ENCODE measurements at regions not wholly inside any gene's neighbourhood (a gene's known extent, or its start where the extent isn't known, plus 50 kb on each side); places are given as distances from the start of the nearest gene placed in this dataset.

- Histone ChIP-seq H4K20me1 (ENCODE audit: insufficient read depth) (no peaks in the 10 kb centered on the region), H3K4me3 (ENCODE audit: low read length) (no peak overlapping the region), H3F3A (ENCODE audit: insufficient read depth, low read length, poor library complexity, severe bottlenecking) (no peaks in the 10 kb centered on the region), H3K9me2 (ENCODE audit: insufficient read depth, low read length) (no peaks in the 10 kb centered on the region), H3K27ac (ENCODE audit: low read length) (no peak overlapping the region), H3K36me3 (ENCODE audit: insufficient read depth, low read length) (no peaks in the 10 kb centered on the region), H3K4me2 (ENCODE audit: low read length) (no peak overlapping the region), H3K27me3 (ENCODE audit: insufficient read depth, low read depth, low read length) (no peaks in the 10 kb centered on the region), H3K9me3 (ENCODE audit: low read length) (no peaks in the 10 kb centered on the region), H2AFZ (ENCODE audit: low read depth, low read length) (no peak overlapping the region), H3K79me2 (replicated peaks; ENCODE audit: insufficient read depth, low read length) (no peaks in the 10 kb centered on the region), H3K9ac (ENCODE audit: low read length) (no peak overlapping the region)
- TF ChIP-seq CTCF (IDR thresholded peaks at IDR 0.05; ENCODE audit: poor library complexity, severe bottlenecking) (no peak), POLR2AphosphoS5 (IDR thresholded peaks at IDR 0.05) (no peak)
These were observed 123.8 kb upstream of the AKIRIN2 start for GRCh38 chr6:87825821-87826221.

- no peaks in the 10 kb centered on the region for H4K20me1 ChIP-seq (ENCODE audit: insufficient read depth)
- no peaks in the 10 kb centered on the region for H3K36me3 ChIP-seq (ENCODE audit: insufficient read depth, low read length)
- no peaks in the 10 kb centered on the region for H3K9me3 ChIP-seq (ENCODE audit: low read length)
- H3K27me3 ChIP-seq (ENCODE audit: insufficient read depth, low read depth, low read length), result no peaks in the 10 kb centered on the region
- H3K27ac ChIP-seq (ENCODE audit: low read length), result no peak overlapping the region
- no peaks in the 10 kb centered on the region for H3F3A ChIP-seq (ENCODE audit: insufficient read depth, low read length, poor library complexity, severe bottlenecking)
- no peak overlapping the region for H3K9ac ChIP-seq (ENCODE audit: low read length)
- H3K79me2 ChIP-seq (replicated peaks; ENCODE audit: insufficient read depth, low read length), result no peaks in the 10 kb centered on the region
- TF ChIP-seq MXI1 (conservative IDR thresholded peaks at IDR 0.05; ENCODE audit: poor library complexity, severe bottlenecking) (no peak), CTCF (IDR thresholded peaks at IDR 0.05; ENCODE audit: poor library complexity, severe bottlenecking) (no peak), TAF1 (IDR thresholded peaks at IDR 0.05; ENCODE audit: low read depth) (no peak), EP300 (conservative IDR thresholded peaks at IDR 0.05; ENCODE audit: poor library complexity, severe bottlenecking) (no peak), EZH2 (IDR thresholded peaks at IDR 0.05; ENCODE audit: borderline replicate concordance, insufficient read depth, low read length, poor library complexity, severe bottlenecking) (no peak)
- no peak overlapping the region for H2AFZ ChIP-seq (ENCODE audit: low read depth, low read length)
- H3K4me2 ChIP-seq (ENCODE audit: low read length), result no peak overlapping the region
- H3K9me2 ChIP-seq (ENCODE audit: insufficient read depth, low read length), result no peaks in the 10 kb centered on the region
- no peak overlapping the region for H3K4me3 ChIP-seq (ENCODE audit: low read length)
These were observed 123.0 kb upstream of the AKIRIN2 start for GRCh38 chr6:87824958-87825491.

- no peaks in the 10 kb centered on the region for H4K20me1 ChIP-seq (ENCODE audit: insufficient read depth)
- no peaks in the 10 kb centered on the region for H3F3A ChIP-seq (ENCODE audit: insufficient read depth, low read length, poor library complexity, severe bottlenecking)
- TF ChIP-seq POLR2AphosphoS5 (IDR thresholded peaks at IDR 0.05) (no peak), EZH2 (IDR thresholded peaks at IDR 0.05; ENCODE audit: borderline replicate concordance, insufficient read depth, low read length, poor library complexity, severe bottlenecking) (no peak), MXI1 (conservative IDR thresholded peaks at IDR 0.05; ENCODE audit: poor library complexity, severe bottlenecking) (no peak), REST (IDR thresholded peaks at IDR 0.05; ENCODE audit: borderline replicate concordance) (no peak), CTCF (IDR thresholded peaks at IDR 0.05; ENCODE audit: poor library complexity, severe bottlenecking) (no peak)
- no peak overlapping the region for H3K4me2 ChIP-seq (ENCODE audit: low read length)
- H3K9me3 ChIP-seq (ENCODE audit: low read length), result no peaks in the 10 kb centered on the region
- no peaks in the 10 kb centered on the region for H3K79me2 ChIP-seq (replicated peaks; ENCODE audit: insufficient read depth, low read length)
- H3K27ac ChIP-seq (ENCODE audit: low read length), result no peak overlapping the region
- H3K9ac ChIP-seq (ENCODE audit: low read length), result no peak overlapping the region
- no peaks in the 10 kb centered on the region for H3K9me2 ChIP-seq (ENCODE audit: insufficient read depth, low read length)
- H3K27me3 ChIP-seq (ENCODE audit: insufficient read depth, low read depth, low read length), result no peaks in the 10 kb centered on the region
- H2AFZ ChIP-seq (ENCODE audit: low read depth, low read length), result no peak overlapping the region
- no peak overlapping the region for H3K4me3 ChIP-seq (ENCODE audit: low read length)
- no peaks in the 10 kb centered on the region for H3K36me3 ChIP-seq (ENCODE audit: insufficient read depth, low read length)
These were observed 120.0 kb upstream of the AKIRIN2 start for GRCh38 chr6:87822011-87822410.

Measured in neural cell (in vitro differentiated cells).